HepG2 (cell line): ENCODE measurements at regions not wholly inside any gene's neighbourhood (a gene's known extent, or its start where the extent isn't known, plus 50 kb on each side); places are given as distances from the start of the nearest gene placed in this dataset.

Experiments used
- FOXO1 ChIP-seq: sonication (generic); formaldehyde crosslinking; IDR thresholded peaks from 2 replicates; pipeline ENCODE4 v1.4.0; 2020; ENCODE audit warnings: missing genetic modification reagents
- GATA4 ChIP-seq: sonication (generic); IDR thresholded peaks from 2 replicates; pipeline ENCODE4 v1.6.1; 2016; ENCODE audit warnings: antibody characterized with exemption, low read depth, borderline replicate concordance
- MAF1 ChIP-seq: sonication (generic); formaldehyde crosslinking; IDR thresholded peaks from 2 replicates; pipeline ENCODE4 v1.5.0; 2020; ENCODE audit warnings: missing genetic modification reagents, borderline replicate concordance
- NFE2L1 ChIP-seq: sonication (generic); formaldehyde crosslinking; IDR thresholded peaks from 2 replicates; pipeline ENCODE4 v1.4.0; 2020; ENCODE audit warnings: missing genetic modification reagents, mild to moderate bottlenecking, borderline replicate concordance
- POLR2A ChIP-seq, 2 experiments: IDR thresholded peaks; 2 replicates each; pipeline ENCODE4 v1.6.1; 2011; ENCODE audit warnings: low read depth in 2 of 2, low read length in 2 of 2, mild to moderate bottlenecking in 1 of 2, moderate library complexity in 1 of 2; ENCODE audit not compliant: insufficient read depth in 1 of 2
- SIN3A ChIP-seq: IDR thresholded peaks from 2 replicates; pipeline ENCODE4 v1.6.1; 2011; ENCODE audit warnings: low read depth, mild to moderate bottlenecking, control low read depth, low read length, borderline replicate concordance
- USF2 ChIP-seq, 2 experiments: sonication (generic) in 1 of 2; formaldehyde crosslinking in 1 of 2; IDR thresholded peaks; 2 replicates each; pipeline versions ENCODE4 v1.5.1 to v1.6.1; 2011 to 2020; ENCODE audit warnings: borderline replicate concordance in 1 of 2, low read depth in 1 of 2, low read length in 1 of 2, mild to moderate bottlenecking in 1 of 2, missing genetic modification reagents in 1 of 2, moderate library complexity in 1 of 2
- TF ChIP-seq, protein P1 (sequence below): sonication (generic); formaldehyde crosslinking; IDR thresholded peaks from 2 replicates; pipeline ENCODE4 v1.5.0; 2020; ENCODE audit warnings: mild to moderate bottlenecking, missing genetic modification reagents, borderline replicate concordance
- TF ChIP-seq, protein P2 (sequence below): sonication (generic); formaldehyde crosslinking; IDR thresholded peaks from 2 replicates; pipeline ENCODE4 v1.5.0; 2020; ENCODE audit warnings: mild to moderate bottlenecking, missing genetic modification reagents, moderate library complexity

GRCh38 chr1:83693427-83694126, 305.4 kb downstream of the TTLL7 start:
- TF ChIP-seq, protein P1, sequence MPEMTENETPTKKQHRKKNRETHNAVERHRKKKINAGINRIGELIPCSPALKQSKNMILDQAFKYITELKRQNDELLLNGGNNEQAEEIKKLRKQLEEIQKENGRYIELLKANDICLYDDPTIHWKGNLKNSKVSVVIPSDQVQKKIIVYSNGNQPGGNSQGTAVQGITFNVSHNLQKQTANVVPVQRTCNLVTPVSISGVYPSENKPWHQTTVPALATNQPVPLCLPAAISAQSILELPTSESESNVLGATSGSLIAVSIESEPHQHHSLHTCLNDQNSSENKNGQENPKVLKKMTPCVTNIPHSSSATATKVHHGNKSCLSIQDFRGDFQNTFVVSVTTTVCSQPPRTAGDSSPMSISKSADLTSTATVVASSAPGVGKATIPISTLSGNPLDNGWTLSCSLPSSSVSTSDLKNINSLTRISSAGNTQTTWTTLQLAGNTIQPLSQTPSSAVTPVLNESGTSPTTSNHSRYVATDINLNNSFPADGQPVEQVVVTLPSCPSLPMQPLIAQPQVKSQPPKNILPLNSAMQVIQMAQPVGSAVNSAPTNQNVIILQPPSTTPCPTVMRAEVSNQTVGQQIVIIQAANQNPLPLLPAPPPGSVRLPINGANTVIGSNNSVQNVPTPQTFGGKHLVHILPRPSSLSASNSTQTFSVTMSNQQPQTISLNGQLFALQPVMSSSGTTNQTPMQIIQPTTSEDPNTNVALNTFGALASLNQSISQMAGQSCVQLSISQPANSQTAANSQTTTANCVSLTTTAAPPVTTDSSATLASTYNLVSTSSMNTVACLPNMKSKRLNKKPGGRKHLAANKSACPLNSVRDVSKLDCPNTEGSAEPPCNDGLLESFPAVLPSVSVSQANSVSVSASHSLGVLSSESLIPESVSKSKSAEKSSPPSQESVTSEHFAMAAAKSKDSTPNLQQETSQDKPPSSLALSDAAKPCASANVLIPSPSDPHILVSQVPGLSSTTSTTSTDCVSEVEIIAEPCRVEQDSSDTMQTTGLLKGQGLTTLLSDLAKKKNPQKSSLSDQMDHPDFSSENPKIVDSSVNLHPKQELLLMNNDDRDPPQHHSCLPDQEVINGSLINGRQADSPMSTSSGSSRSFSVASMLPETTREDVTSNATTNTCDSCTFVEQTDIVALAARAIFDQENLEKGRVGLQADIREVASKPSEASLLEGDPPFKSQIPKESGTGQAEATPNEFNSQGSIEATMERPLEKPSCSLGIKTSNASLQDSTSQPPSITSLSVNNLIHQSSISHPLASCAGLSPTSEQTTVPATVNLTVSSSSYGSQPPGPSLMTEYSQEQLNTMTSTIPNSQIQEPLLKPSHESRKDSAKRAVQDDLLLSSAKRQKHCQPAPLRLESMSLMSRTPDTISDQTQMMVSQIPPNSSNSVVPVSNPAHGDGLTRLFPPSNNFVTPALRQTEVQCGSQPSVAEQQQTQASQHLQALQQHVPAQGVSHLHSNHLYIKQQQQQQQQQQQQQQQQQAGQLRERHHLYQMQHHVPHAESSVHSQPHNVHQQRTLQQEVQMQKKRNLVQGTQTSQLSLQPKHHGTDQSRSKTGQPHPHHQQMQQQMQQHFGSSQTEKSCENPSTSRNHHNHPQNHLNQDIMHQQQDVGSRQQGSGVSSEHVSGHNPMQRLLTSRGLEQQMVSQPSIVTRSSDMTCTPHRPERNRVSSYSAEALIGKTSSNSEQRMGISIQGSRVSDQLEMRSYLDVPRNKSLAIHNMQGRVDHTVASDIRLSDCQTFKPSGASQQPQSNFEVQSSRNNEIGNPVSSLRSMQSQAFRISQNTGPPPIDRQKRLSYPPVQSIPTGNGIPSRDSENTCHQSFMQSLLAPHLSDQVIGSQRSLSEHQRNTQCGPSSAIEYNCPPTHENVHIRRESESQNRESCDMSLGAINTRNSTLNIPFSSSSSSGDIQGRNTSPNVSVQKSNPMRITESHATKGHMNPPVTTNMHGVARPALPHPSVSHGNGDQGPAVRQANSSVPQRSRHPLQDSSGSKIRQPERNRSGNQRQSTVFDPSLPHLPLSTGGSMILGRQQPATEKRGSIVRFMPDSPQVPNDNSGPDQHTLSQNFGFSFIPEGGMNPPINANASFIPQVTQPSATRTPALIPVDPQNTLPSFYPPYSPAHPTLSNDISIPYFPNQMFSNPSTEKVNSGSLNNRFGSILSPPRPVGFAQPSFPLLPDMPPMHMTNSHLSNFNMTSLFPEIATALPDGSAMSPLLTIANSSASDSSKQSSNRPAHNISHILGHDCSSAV (CRISPR knock-in tag) = no peak
- TF ChIP-seq POLR2A (IDR thresholded peaks at IDR 0.05; ENCODE audit: insufficient read depth in 1 of 2, low read depth in 2 of 2, low read length in 2 of 2) (no peak), MAF1 (CRISPR knock-in tag) (no peak), SIN3A (no peak), FOXO1 (CRISPR knock-in tag) (no peak), GATA4 (no peak), USF2 (IDR thresholded peaks at IDR 0.05; ENCODE audit: low read depth, low read length) (no peak), USF2 (CRISPR knock-in tag; IDR thresholded peaks at IDR 0.05; ENCODE audit: borderline replicate concordance) (no peak), NFE2L1 (CRISPR knock-in tag) (no peak)
- TF ChIP-seq, protein P2, sequence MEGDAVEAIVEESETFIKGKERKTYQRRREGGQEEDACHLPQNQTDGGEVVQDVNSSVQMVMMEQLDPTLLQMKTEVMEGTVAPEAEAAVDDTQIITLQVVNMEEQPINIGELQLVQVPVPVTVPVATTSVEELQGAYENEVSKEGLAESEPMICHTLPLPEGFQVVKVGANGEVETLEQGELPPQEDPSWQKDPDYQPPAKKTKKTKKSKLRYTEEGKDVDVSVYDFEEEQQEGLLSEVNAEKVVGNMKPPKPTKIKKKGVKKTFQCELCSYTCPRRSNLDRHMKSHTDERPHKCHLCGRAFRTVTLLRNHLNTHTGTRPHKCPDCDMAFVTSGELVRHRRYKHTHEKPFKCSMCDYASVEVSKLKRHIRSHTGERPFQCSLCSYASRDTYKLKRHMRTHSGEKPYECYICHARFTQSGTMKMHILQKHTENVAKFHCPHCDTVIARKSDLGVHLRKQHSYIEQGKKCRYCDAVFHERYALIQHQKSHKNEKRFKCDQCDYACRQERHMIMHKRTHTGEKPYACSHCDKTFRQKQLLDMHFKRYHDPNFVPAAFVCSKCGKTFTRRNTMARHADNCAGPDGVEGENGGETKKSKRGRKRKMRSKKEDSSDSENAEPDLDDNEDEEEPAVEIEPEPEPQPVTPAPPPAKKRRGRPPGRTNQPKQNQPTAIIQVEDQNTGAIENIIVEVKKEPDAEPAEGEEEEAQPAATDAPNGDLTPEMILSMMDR (CRISPR knock-in tag) = no peak
